ENCODE measurements at regions not wholly inside any gene's neighbourhood (a gene's known extent, or its start where the extent isn't known, plus 50 kb on each side); places are given as distances from the start of the nearest gene placed in this dataset.

GRCh38 chr3:40873476-40873875 is 325.8 kb upstream of the CTNNB1 start:
- no peak for DNase-seq (ENCODE audit: low read depth)
- no peak overlapping the region for H3K4me3 ChIP-seq (ENCODE audit: low read depth, low read length)
- TF ChIP-seq, protein P1, sequence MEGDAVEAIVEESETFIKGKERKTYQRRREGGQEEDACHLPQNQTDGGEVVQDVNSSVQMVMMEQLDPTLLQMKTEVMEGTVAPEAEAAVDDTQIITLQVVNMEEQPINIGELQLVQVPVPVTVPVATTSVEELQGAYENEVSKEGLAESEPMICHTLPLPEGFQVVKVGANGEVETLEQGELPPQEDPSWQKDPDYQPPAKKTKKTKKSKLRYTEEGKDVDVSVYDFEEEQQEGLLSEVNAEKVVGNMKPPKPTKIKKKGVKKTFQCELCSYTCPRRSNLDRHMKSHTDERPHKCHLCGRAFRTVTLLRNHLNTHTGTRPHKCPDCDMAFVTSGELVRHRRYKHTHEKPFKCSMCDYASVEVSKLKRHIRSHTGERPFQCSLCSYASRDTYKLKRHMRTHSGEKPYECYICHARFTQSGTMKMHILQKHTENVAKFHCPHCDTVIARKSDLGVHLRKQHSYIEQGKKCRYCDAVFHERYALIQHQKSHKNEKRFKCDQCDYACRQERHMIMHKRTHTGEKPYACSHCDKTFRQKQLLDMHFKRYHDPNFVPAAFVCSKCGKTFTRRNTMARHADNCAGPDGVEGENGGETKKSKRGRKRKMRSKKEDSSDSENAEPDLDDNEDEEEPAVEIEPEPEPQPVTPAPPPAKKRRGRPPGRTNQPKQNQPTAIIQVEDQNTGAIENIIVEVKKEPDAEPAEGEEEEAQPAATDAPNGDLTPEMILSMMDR (IDR thresholded peaks at IDR 0.05; ENCODE audit: low read depth, low read length, missing control alignments), result no peak

DNA sequence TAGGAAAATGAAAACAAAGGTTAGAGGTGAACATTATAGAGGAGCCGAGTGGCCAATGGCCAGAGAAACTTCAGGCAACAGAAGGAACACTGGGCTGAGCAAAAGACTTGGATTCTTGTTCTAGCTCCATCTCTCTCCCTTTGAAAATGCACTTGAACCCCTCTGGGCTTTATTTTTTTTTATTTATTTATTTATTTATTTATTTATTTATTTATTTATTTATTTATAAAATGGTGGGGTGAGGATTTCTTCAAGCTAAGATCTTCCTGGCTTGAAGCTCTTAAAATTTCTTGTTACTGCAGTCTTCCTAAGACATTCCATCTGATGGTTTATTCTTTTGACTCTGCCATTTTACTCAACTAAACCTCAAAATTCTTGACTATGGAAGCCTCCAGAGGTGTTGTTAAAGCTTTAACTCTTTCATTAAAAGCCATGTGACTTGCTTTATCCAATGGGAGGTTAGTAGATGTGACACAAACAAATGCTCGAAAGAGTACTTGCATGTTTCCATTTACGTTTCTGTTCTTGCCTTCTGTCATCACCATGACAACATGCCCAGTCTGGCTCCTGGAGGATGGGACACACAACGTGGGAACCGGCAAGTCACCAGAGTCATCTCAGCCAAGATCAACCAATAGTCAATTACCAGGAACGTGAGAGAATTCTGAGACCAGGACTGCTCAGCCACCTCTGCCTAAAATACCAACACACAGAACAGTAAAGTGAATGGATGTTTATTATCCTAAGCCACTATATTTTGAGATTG is 325.2 kb upstream of the CTNNB1 start:
- no peak for DNase-seq (ENCODE audit: low read depth)

GRCh38 chr3:40875581-40875980 is 323.7 kb upstream of the CTNNB1 start:
- TF ChIP-seq, protein P1 (IDR thresholded peaks at IDR 0.05; ENCODE audit: low read depth, low read length, missing control alignments), result no peak
- DNase-seq (ENCODE audit: low read depth), result no peak
- H3K4me3 ChIP-seq (ENCODE audit: low read depth, low read length), result no peak overlapping the region

More for the DNA sequence above, 325.2 kb upstream of the CTNNB1 start:
- TF ChIP-seq, protein P1 (IDR thresholded peaks at IDR 0.05; ENCODE audit: low read depth, low read length, missing control alignments), result no peak
- no peak overlapping the region for H3K4me3 ChIP-seq (ENCODE audit: low read depth, low read length)

- TF ChIP-seq, protein P1 (IDR thresholded peaks at IDR 0.05; ENCODE audit: low read depth, low read length, missing control alignments), result no peak
- H3K4me3 ChIP-seq (ENCODE audit: low read depth, low read length), result no peak overlapping the region
- no peak for DNase-seq (ENCODE audit: low read depth)
These were observed 323.3 kb upstream of the CTNNB1 start for GRCh38 chr3:40876009-40876408.

DNA sequence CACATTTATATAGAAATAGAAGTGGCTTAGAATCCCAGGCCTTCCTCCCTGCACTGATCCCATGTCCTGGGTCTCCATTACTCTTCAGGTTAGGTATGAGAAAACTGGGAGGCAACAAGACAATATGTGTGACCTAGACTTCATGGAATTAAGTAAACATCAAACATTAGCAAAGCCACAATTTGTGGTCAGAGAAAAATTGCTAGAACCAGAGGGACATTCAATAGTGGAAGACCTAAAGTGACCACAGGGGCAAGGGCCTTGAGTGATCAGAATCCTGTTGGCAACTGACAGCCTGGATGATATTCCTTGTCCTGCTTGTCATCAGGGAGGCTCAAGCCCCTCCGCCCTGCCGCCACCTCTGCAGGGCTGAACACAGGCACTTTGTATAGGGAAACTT is 322.8 kb upstream of the CTNNB1 start:
- no peak for DNase-seq (ENCODE audit: low read depth)
- no peak overlapping the region for H3K4me3 ChIP-seq (ENCODE audit: low read depth, low read length)
- TF ChIP-seq, protein P1 (IDR thresholded peaks at IDR 0.05; ENCODE audit: low read depth, low read length, missing control alignments), result no peak

GRCh38 chr3:40877631-40878463 is 321.5 kb upstream of the CTNNB1 start:
- no peak for DNase-seq (ENCODE audit: low read depth)
- TF ChIP-seq, protein P1 (IDR thresholded peaks at IDR 0.05; ENCODE audit: low read depth, low read length, missing control alignments), result no peak
- H3K4me3 ChIP-seq (ENCODE audit: low read depth, low read length), result no peak overlapping the region

Measured in GM12864 (cell line).